Breast epithelium (tissue), 4 donors: ENCODE measurements at regions not wholly inside any gene's neighbourhood (a gene's known extent, or its start where the extent isn't known, plus 50 kb on each side); places are given as distances from the start of the nearest gene placed in this dataset.
"Not testable (repeated sequence)": the region's sequence is repeated elsewhere in the genome, so short reads cannot be mapped to it uniquely, and the experiment has no call there.

Experiments
- DNase-seq, 2 donors: peaks; one replicate each; pipeline ENCODE4 v3.0.0-alpha.2; 2019; ENCODE audit warnings: low spot score in 2 of 2
- H3K27ac ChIP-seq, 2 donors: fragments of 200-600 bp; sonication (generic) in 1 of 2; one replicate each; pipeline ENCODE4 v1.5.1; 2016 to 2019; ENCODE audit warnings: mild to moderate bottlenecking in 1 of 2
- H3K27me3 ChIP-seq, 2 donors: fragments of 200-600 bp; sonication (generic) in 1 of 2; one replicate each; pipeline versions ENCODE4 v1.5.1 to v1.6.0; 2017 to 2019; ENCODE audit warnings: control low read depth in 1 of 2, mild to moderate bottlenecking in 1 of 2
- H3K36me3 ChIP-seq: fragments of 200-600 bp; one replicate; pipeline ENCODE4 v1.5.1; 2019
- H3K4me1 ChIP-seq, 2 donors: fragments of 200-600 bp; sonication (generic); one replicate each; pipeline ENCODE4 v1.5.1; 2016 to 2019; ENCODE audit warnings: control low read depth in 1 of 2
- H3K4me3 ChIP-seq, 3 donors: fragments of 200-600 bp; sonication (generic); 1 replicate in 2 of 3; 2 replicates in 1 of 3; pipeline ENCODE4 v1.5.1; 2016 to 2019; ENCODE audit warnings: mild to moderate bottlenecking in 3 of 3, moderate library complexity in 2 of 3
- H3K9me3 ChIP-seq, 2 donors: fragments of 200-600 bp; sonication (generic) in 1 of 2; one replicate each; pipeline ENCODE4 v1.5.1; 2016 to 2019; ENCODE audit warnings: control low read depth in 1 of 2
- POLR2A ChIP-seq: fragments of 450-650 bp; IDR thresholded peaks from one replicate; pipeline ENCODE4 v1.6.1; 2016; ENCODE audit warnings: antibody characterized with exemption, mild to moderate bottlenecking, moderate library complexity
- POLR2AphosphoS5 ChIP-seq, 3 donors: sonication (generic); formaldehyde crosslinking; IDR thresholded peaks; one replicate each; pipeline ENCODE4 v1.6.1; 2017; ENCODE audit warnings: antibody characterized with exemption in 3 of 3
- intact Hi-C: fragments of 100-400 bp; cut with DNase I; formaldehyde crosslinking; loops from one replicate; pipeline ENCODE4 v1.15.1; 2023; ENCODE audit warnings: low total_unique reads
- TF ChIP-seq, protein P1 (sequence below), 3 donors: fragments of 450-650 bp; IDR thresholded peaks; one replicate each; pipeline ENCODE4 v1.5.1; 2016 to 2017; ENCODE audit warnings: antibody characterized with exemption in 3 of 3, mild to moderate bottlenecking in 3 of 3, moderate library complexity in 3 of 3

DNA sequence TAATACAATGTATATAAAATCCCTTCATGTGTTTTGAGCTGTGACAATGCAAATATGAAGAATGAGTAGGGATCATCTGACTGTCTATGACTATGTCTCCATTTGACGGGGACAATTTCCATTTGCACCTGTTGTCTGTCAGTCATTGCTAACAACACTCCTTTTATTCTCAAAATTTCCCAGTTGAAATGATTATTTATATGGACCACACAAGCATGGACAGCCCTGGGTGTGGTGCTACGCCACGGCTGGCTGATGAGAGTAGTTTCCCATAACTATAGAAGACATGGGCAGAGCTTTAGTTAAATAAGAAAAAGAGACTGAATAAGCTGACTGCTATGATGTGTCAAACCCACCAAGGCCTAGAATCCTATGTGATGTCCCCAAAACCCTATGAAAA, 135.8 kb downstream of the MAP3K21 start:
- Histone ChIP-seq H3K27me3 (no peaks in the 10 kb centered on the region), H3K4me1 (no peaks in the 10 kb centered on the region), H3K4me3 (no peak overlapping the region), H3K27ac (no peak overlapping the region), H3K36me3 (no peaks in the 10 kb centered on the region), H3K9me3 (peaks cover 0 to 5% of the 10 kb centered on the region in 2 donors)
- no peak for DNase-seq
- intact Hi-C loops, result no loop called here
- TF ChIP-seq, protein P1, sequence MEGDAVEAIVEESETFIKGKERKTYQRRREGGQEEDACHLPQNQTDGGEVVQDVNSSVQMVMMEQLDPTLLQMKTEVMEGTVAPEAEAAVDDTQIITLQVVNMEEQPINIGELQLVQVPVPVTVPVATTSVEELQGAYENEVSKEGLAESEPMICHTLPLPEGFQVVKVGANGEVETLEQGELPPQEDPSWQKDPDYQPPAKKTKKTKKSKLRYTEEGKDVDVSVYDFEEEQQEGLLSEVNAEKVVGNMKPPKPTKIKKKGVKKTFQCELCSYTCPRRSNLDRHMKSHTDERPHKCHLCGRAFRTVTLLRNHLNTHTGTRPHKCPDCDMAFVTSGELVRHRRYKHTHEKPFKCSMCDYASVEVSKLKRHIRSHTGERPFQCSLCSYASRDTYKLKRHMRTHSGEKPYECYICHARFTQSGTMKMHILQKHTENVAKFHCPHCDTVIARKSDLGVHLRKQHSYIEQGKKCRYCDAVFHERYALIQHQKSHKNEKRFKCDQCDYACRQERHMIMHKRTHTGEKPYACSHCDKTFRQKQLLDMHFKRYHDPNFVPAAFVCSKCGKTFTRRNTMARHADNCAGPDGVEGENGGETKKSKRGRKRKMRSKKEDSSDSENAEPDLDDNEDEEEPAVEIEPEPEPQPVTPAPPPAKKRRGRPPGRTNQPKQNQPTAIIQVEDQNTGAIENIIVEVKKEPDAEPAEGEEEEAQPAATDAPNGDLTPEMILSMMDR (IDR thresholded peaks at IDR 0.05), result no peak
- TF ChIP-seq POLR2AphosphoS5 (IDR thresholded peaks at IDR 0.05) (no peak), POLR2A (no peak)

DNA sequence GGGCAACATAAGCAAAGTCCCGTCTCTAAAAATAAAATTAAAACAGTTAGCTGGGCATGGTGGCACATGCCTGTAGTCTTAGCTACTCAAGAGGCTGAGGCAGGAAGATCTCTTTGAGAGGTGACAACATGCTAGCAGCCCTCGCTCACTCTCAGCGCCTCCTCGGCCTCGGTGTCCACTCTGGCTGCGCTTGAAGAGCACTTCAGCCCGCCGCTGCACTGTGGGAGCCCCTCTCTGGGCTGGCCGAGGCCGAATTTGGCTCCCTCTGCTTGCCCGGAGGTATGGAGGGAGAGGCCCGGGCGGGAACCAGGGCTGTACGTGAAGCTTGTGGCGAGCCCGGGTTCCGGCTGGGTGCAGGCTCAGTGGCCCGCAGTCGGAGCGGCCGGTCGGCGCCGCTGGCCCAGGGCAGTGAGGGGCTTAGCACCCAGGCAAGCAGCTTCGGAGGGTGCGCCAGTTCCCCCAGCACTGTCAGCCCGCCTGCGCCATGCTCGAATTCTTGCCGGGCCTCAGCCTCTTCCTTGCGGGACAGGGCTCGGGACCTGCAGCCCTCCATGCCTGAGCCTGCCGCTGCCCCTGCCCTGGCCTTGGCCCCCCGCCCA, 138.3 kb downstream of the MAP3K21 start:
- intact Hi-C loops, result no loop called here
- DNase-seq, result no peak
- Histone ChIP-seq H3K4me1 (no peaks in the 10 kb centered on the region), H3K4me3 (no peak overlapping the region), H3K27ac (no peak overlapping the region), H3K9me3 (peaks cover 0 to 5% of the 10 kb centered on the region in 2 donors), H3K36me3 (no peaks in the 10 kb centered on the region), H3K27me3 (no peaks in the 10 kb centered on the region)
- TF ChIP-seq, protein P1 (IDR thresholded peaks at IDR 0.05), result no peak
- TF ChIP-seq POLR2A (no peak), POLR2AphosphoS5 (IDR thresholded peaks at IDR 0.05) (no peak)

DNA sequence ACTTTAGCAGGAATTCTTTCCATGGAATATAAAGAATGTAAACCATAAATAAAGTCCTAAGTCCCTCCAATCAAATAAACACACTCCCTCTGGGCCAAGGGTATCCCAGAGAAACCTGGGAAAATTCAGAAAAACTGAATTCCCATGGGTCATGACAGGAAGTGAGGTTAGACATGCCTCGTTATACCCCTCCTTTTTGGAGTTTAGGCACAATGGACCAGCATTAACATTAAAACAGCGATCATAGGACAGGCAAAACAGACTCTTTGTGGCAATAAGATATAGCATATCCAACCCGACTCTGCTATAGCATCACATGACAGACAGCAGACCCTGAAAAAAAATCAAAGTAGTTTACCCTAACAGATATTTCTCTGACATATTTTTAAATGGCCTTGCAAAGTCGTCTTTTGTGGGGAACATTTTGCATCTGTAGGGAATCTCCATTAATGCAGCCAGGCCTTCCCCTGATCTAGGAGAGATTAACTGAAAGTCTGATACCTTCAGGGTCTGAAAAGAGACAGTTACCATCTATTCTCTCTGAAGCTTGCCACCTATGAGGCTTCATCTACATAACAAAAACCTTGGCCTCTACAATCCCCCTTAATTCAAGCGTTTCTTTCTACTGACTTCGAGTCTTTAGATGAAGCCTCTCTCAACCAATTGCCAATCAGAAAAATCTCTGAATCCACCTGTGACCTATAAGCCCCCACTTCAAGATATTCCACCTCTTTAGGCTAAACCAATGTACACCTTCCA, 143.0 kb upstream of the KCNK1 start:
- Histone ChIP-seq H3K9me3 (peaks cover 0 to 2% of the 10 kb centered on the region in 2 donors), H3K4me1 (no peaks in the 10 kb centered on the region), H3K4me3 (no peak overlapping the region), H3K27me3 (no peaks in the 10 kb centered on the region), H3K36me3 (no peaks in the 10 kb centered on the region), H3K27ac (no peak overlapping the region)
- DNase-seq, result no peak
- intact Hi-C loops, result no loop called here
- TF ChIP-seq POLR2A (no peak), POLR2AphosphoS5 (IDR thresholded peaks at IDR 0.05) (no peak)
- TF ChIP-seq, protein P1 (IDR thresholded peaks at IDR 0.05), result no peak

DNA sequence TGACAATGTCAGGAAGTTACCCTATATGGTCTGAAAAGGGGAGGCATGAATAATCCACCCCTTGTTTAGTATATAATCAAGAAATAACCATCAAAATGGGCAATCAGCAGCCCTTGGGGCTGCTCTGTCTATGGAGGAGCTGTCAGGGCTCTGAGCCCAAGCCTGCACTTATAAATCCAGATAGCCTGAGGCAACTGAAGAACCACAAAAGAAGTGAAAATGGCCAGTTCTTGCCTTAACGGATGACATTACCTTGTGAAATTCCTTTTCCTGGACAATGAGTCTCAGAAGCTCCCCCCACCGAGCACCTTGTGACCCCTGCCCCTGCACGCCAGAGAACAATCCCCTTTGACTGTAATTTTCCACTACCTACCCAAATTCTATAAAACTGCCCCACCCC, 142.1 kb upstream of the KCNK1 start:
- not testable (repeated sequence) for H3K36me3 ChIP-seq, DNase-seq

DNA sequence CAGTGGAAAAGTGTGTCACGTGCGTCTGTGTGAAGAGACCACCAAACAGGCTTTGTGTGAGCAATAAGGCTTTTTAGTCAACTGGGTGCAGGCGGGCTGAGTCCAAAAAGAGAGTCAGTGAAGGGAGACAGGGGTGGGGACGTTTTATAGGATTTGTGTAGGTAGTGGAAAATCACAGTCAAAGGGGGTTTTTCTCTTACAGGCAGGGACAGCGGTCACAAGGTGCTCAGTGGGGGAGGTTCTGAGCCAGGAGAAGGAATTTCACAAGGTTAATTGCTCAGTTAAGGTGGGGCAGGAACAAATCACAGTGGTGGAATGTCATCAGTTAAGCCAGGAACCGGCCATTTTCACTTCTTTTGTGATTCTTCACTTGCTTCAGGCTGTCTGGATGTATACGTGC, 141.1 kb upstream of the KCNK1 start:
- H3K4me1 ChIP-seq, H3K27ac ChIP-seq, H3K36me3 ChIP-seq, H3K4me3 ChIP-seq, H3K27me3 ChIP-seq, DNase-seq, intact Hi-C loops, H3K9me3 ChIP-seq: not testable (repeated sequence)

More for the DNA sequence above, 142.1 kb upstream of the KCNK1 start:
- H3K4me3 ChIP-seq, H3K27me3 ChIP-seq, H3K9me3 ChIP-seq, H3K27ac ChIP-seq, H3K4me1 ChIP-seq, intact Hi-C loops: not testable (repeated sequence)

DNA sequence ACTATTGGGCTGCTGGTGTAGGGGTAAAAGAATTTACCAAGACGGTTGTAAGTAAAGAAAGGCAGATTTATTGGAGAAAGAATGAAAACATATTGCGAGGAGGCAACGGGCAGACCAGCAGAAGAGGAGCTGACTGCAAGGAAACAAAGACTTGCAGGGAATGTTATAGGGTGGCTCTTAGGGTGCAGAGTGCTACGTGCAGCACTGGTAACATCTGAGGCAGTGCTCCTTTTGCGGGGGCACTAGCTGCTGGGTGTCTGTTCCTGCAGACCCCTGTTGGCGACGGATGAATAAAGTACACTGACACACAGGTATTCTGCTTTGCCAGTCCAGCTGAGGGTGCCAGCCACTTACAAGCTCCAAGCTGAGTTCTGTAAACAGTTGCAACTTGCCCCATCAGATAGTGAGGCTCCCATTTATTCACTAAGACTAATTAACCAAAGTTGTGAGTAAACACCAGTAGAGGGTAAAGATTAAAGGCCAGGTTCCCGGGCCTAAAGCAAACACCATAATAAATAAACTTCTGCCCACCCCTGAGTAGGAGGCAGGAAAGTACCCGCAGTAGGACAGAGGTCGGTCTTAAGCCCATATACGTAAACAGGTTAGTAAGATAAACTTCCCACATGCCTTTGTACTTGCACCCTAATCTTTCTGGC, 140.2 kb upstream of the KCNK1 start:
- H3K27ac ChIP-seq, result no peak overlapping the region
- no peaks in the 10 kb centered on the region for H3K36me3 ChIP-seq
- no peak overlapping the region for H3K4me3 ChIP-seq
- TF ChIP-seq POLR2AphosphoS5 (IDR thresholded peaks at IDR 0.05) (no peak), POLR2A (no peak)
- TF ChIP-seq, protein P1 (IDR thresholded peaks at IDR 0.05), result no peak
- H3K4me1 ChIP-seq, result no peaks in the 10 kb centered on the region
- H3K27me3 ChIP-seq, result no peaks in the 10 kb centered on the region
- no peaks in the 10 kb centered on the region for H3K9me3 ChIP-seq
- intact Hi-C loops, result no loop called here
- DNase-seq, result no peak
